Epithelial cell of esophagus (primary cell): ENCODE measurements at regions not wholly inside any gene's neighbourhood (a gene's known extent, or its start where the extent isn't known, plus 50 kb on each side); places are given as distances from the start of the nearest gene placed in this dataset.

Experiments used
- DNase-seq: peaks from one replicate; pipeline ENCODE4 v3.0.0; 2010; ENCODE audit warnings: low read depth
- H3K4me3 ChIP-seq: 2 replicates; pipeline ENCODE4 v1.5.1; 2011; ENCODE audit warnings: mild to moderate bottlenecking, low read length, control low read depth
- CTCF ChIP-seq: IDR thresholded peaks from 2 replicates; pipeline ENCODE4 v1.5.1; 2011; ENCODE audit warnings: low read depth, mild to moderate bottlenecking, low read length, control low read depth, inconsistent platforms; ENCODE audit not compliant: insufficient read depth; ENCODE audit errors: missing control alignments

DNA sequence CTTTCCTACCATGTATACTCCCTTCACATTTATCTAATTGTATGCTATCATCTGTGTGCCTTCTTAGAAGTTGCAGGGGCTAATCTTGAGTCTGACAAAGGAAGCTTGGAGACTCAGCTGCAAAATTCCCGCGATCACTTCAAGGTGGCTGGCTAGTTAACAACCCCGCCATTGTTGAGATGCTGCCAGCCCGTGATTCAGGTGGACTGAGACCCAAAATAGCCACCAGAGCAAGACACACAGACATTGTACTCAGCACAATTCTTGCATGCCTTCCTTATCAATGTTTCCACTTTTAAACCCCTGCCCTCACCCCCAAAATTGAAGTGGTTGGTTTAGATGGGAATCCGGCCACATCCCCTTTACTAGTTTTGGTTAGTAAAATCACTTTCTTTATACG, 225.8 kb upstream of the ZNF717 start:
- TF ChIP-seq CTCF = no peak
- no peak overlapping the region for H3K4me3 ChIP-seq
- DNase-seq = no peak

GRCh38 chr3:76015496-76015895, 230.1 kb upstream of the ZNF717 start:
- H3K4me3 ChIP-seq = no peak overlapping the region
- DNase-seq = no peak
- no peak for TF ChIP-seq CTCF

DNA sequence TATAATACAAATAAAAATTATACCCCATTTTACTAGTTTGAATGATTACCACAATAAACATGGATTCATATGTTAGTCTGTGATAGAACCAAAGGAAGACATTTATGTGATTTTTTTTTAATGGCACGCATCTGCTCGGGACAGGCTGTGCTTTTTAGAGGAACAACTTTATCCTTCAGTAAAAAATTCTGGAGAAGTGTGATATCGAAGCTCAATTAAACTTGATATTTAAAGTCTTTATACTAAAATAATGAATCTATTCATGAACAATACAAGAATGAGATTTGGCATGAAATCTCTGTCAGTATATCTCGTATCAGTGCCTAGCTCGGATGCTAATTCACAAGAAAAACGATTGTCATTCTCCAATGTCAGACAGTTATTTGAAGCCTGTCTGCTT, 230.8 kb upstream of the ZNF717 start:
- no peak for TF ChIP-seq CTCF
- DNase-seq = no peak
- H3K4me3 ChIP-seq = no peak overlapping the region

GRCh38 chr3:76016769-76017439, 231.6 kb upstream of the ZNF717 start:
- TF ChIP-seq CTCF = no peak
- no peak for DNase-seq
- H3K4me3 ChIP-seq = no peak overlapping the region

DNA sequence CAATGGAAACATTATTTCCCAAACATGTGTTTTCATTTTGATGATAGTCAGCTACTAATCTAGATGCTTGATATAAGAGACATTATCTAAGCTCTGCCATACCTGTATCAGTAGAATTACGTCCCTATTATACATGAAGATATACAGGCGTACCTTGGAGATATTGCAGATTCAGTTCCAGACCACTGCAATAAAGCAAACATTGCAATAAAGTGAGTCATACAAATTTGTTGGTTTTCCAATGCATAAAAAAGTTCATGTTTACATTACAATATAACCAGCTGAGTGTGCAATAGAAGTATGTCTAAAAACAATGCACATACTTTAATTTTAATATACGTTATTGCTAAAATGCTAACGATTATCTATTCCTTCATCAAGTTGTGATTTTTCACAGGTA, 236.0 kb upstream of the ZNF717 start:
- no peak overlapping the region for H3K4me3 ChIP-seq
- no peak for TF ChIP-seq CTCF
- peak; percentile 20 for DNase-seq

- DNase-seq = peak; percentile 62
- H3K4me3 ChIP-seq = no peak overlapping the region
- peak; percentile 59 for TF ChIP-seq CTCF
Measured at GRCh38 chr3:76024640-76025039, 239.3 kb upstream of the ZNF717 start.

GRCh38 chr3:76025561-76025960, 240.2 kb upstream of the ZNF717 start:
- no peak for TF ChIP-seq CTCF
- no peak overlapping the region for H3K4me3 ChIP-seq
- no peak for DNase-seq
